Peyer's patch (tissue), 4 donors: ENCODE measurements at regions not wholly inside any gene's neighbourhood (a gene's known extent, or its start where the extent isn't known, plus 50 kb on each side); places are given as distances from the start of the nearest gene placed in this dataset.

ENCODE experiments used
- POLR2A ChIP-seq, 2 donors: fragments of 450-650 bp; IDR thresholded peaks; one replicate each; pipeline ENCODE4 v1.5.1; 2017; ENCODE audit warnings: antibody characterized with exemption in 2 of 2, mild to moderate bottlenecking in 2 of 2, moderate library complexity in 2 of 2
- TF ChIP-seq, protein P1 (sequence below), 6 experiments: fragments of 450-650 bp in 4 of 6; fragments of 200-600 bp in 2 of 6; sonication (generic) in 1 of 6; IDR thresholded peaks; one replicate each; pipeline ENCODE4 v1.5.1; 2017 to 2019; ENCODE audit warnings: antibody characterized with exemption in 6 of 6, mild to moderate bottlenecking in 3 of 6, moderate library complexity in 1 of 6

DNA sequence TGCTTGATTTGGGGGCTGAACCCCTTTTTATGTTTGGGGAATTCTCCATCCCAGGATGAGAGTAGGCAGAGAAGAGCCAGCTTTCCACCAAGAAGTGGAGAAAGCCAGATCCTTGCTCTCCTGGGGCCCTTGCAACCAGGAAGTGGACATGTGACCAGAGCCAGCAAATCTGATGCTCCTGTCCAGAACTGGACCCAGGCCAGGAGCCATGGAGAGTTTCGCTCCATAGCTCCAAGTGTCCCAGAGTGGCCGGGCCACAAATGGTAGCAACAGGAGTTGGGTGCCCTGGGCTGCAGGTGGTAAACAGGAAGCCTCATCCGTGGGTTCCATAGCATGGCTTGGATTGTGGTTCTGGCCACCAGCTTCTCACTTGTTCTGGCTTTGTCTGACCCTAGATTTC is 93.9 kb upstream of the CD82 start:
- TF ChIP-seq, protein P1, sequence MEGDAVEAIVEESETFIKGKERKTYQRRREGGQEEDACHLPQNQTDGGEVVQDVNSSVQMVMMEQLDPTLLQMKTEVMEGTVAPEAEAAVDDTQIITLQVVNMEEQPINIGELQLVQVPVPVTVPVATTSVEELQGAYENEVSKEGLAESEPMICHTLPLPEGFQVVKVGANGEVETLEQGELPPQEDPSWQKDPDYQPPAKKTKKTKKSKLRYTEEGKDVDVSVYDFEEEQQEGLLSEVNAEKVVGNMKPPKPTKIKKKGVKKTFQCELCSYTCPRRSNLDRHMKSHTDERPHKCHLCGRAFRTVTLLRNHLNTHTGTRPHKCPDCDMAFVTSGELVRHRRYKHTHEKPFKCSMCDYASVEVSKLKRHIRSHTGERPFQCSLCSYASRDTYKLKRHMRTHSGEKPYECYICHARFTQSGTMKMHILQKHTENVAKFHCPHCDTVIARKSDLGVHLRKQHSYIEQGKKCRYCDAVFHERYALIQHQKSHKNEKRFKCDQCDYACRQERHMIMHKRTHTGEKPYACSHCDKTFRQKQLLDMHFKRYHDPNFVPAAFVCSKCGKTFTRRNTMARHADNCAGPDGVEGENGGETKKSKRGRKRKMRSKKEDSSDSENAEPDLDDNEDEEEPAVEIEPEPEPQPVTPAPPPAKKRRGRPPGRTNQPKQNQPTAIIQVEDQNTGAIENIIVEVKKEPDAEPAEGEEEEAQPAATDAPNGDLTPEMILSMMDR (IDR thresholded peaks at IDR 0.05) = no peak
- TF ChIP-seq POLR2A (IDR thresholded peaks at IDR 0.05) = no peak
